ENCODE measurements at regions not wholly inside any gene's neighbourhood (a gene's known extent, or its start where the extent isn't known, plus 50 kb on each side); places are given as distances from the start of the nearest gene placed in this dataset.
"Not testable (repeated sequence)": the region's sequence is repeated elsewhere in the genome, so short reads cannot be mapped to it uniquely, and the experiment has no call there.

GRCh38 chr11:86144846-86145245 lies 76.0 kb upstream of the PICALM start:
- no peak for DNase-seq

- DNase-seq: not testable (repeated sequence)
These were observed 75.2 kb upstream of the PICALM start for GRCh38 chr11:86144087-86144486.

GRCh38 chr11:86143087-86144030 lies 74.5 kb upstream of the PICALM start:
- DNase-seq: peak; percentile 60

- no peak for DNase-seq
These were observed 73.3 kb upstream of the PICALM start for GRCh38 chr11:86142170-86142569.

GRCh38 chr11:86141727-86142126 lies 72.8 kb upstream of the PICALM start:
- peak; percentile 31 for DNase-seq

GRCh38 chr11:86140334-86140990 lies 71.6 kb upstream of the PICALM start:
- no peak for DNase-seq

- DNase-seq: peak; percentile 65
These were observed 70.1 kb upstream of the PICALM start for GRCh38 chr11:86138958-86139357.

GRCh38 chr11:86136538-86136937 lies 67.7 kb upstream of the PICALM start:
- no peak for DNase-seq

GRCh38 chr11:86135319-86135714 lies 66.4 kb upstream of the PICALM start:
- DNase-seq: no peak

GRCh38 chr11:86134580-86135318 lies 65.9 kb upstream of the PICALM start:
- DNase-seq: peak; percentile 58

GRCh38 chr11:86132667-86133249 lies 63.9 kb upstream of the PICALM start:
- no peak for DNase-seq

GRCh38 chr11:86129740-86130540 lies 61.1 kb upstream of the PICALM start:
- no peak for DNase-seq

- DNase-seq: no peak
These were observed 60.0 kb upstream of the PICALM start for GRCh38 chr11:86128914-86129313.

- DNase-seq: no peak
These were observed 58.0 kb upstream of the PICALM start for GRCh38 chr11:86126862-86127261.

- no peak for DNase-seq
These were observed 55.7 kb upstream of the PICALM start for GRCh38 chr11:86124251-86125233.

GRCh38 chr11:86122773-86123172 lies 53.9 kb upstream of the PICALM start:
- no peak for DNase-seq

- DNase-seq: no peak
These were observed 51.9 kb upstream of the PICALM start for GRCh38 chr11:86120807-86121206.

GRCh38 chr11:86119906-86120305 lies 51.0 kb upstream of the PICALM start:
- DNase-seq: no peak

- DNase-seq: no peak
These were observed 50.2 kb upstream of the PICALM start for GRCh38 chr11:86119077-86119476.

All from GDM1 (cell line).